WTC11 (cell line): ENCODE measurements at regions not wholly inside any gene's neighbourhood (a gene's known extent, or its start where the extent isn't known, plus 50 kb on each side); places are given as distances from the start of the nearest gene placed in this dataset.

Experiments
- ATAC-seq: fragments of 200-7000 bp; cut with Tn5 transposase; 2 replicates; pipeline ENCODE4 v1.10.0; 2021; ENCODE audit warnings: mild to moderate bottlenecking, moderate library complexity
- CTCF ChIA-PET: fragments of 300-600 bp; sonication (Branson Sonifier 250); formaldehyde crosslinking; loops from one replicate; lab custom pipeline; 2021; ENCODE audit warnings: antibody characterized with exemption; lab: Charles Lee
- POLR2A ChIA-PET: fragments of 350-600 bp; sonication (Branson Sonifier 250); formaldehyde crosslinking; loops from one replicate; lab custom pipeline; 2021; ENCODE audit warnings: antibody characterized with exemption; lab: Charles Lee
- DNase-seq: peaks from one replicate; pipeline ENCODE4 v3.0.0; 2021; ENCODE audit warnings: low spot score
- H3K27ac Mint-ChIP-seq: 2 replicates; pipeline ENCODE4 v1.8.0; 2021; ENCODE audit warnings: mixed read lengths
- H3K27me3 Mint-ChIP-seq: 2 replicates; pipeline ENCODE4 v1.8.0; 2021; ENCODE audit warnings: low read depth, mild to moderate bottlenecking, moderate library complexity, mixed read lengths
- H3K36me3 Mint-ChIP-seq: 2 replicates; pipeline ENCODE4 v1.8.0; 2021; ENCODE audit warnings: mixed read lengths
- H3K4me1 Mint-ChIP-seq: 2 replicates; pipeline ENCODE4 v1.8.0; 2022; ENCODE audit warnings: mixed read lengths
- H3K4me3 Mint-ChIP-seq: 2 replicates; pipeline ENCODE4 v1.8.0; 2021; ENCODE audit warnings: mild to moderate bottlenecking, moderate library complexity, mixed read lengths
- H3K9me3 Mint-ChIP-seq: 2 replicates; pipeline ENCODE4 v1.8.0; 2021; ENCODE audit warnings: mixed read lengths
- ATF3 ChIP-seq: sonication (generic); formaldehyde crosslinking; conservative IDR thresholded peaks from 2 replicates; pipeline ENCODE4 v1.8.1; 2022; ENCODE audit warnings: mild to moderate bottlenecking, missing genetic modification reagents
- CDX4 ChIP-seq: fragments of 250-450 bp; sonication (Bioruptor Pico); IDR thresholded peaks from 2 replicates; pipeline ENCODE4 v1.9.0; 2021; ENCODE audit warnings: moderate library complexity, mild to moderate bottlenecking, inconsistent platforms, borderline replicate concordance
- CTCF ChIP-seq: fragments of 200-600 bp; IDR thresholded peaks from 2 replicates; pipeline ENCODE4 v1.8.0; 2022; ENCODE audit warnings: antibody characterized with exemption
- E2F5 ChIP-seq: sonication (generic); formaldehyde crosslinking; IDR thresholded peaks from 2 replicates; pipeline ENCODE4 v1.8.1; 2022; ENCODE audit warnings: mild to moderate bottlenecking, moderate library complexity, missing genetic modification reagents
- ELF4 ChIP-seq: sonication (generic); formaldehyde crosslinking; IDR thresholded peaks from 2 replicates; pipeline ENCODE4 v1.8.1; 2022; ENCODE audit warnings: low read depth, mild to moderate bottlenecking, moderate library complexity, missing genetic modification reagents
- FOXK1 ChIP-seq: sonication (generic); formaldehyde crosslinking; IDR thresholded peaks from 2 replicates; pipeline ENCODE4 v1.8.0; 2022; ENCODE audit warnings: mild to moderate bottlenecking, moderate library complexity, missing genetic modification reagents
- HMGXB4 ChIP-seq: sonication (generic); formaldehyde crosslinking; IDR thresholded peaks from 2 replicates; pipeline ENCODE4 v1.8.1; 2023; ENCODE audit warnings: mild to moderate bottlenecking, moderate library complexity, missing genetic modification reagents
- JAZF1 ChIP-seq: fragments of 250-450 bp; sonication (Bioruptor Pico); IDR thresholded peaks from 2 replicates; pipeline ENCODE4 v1.9.0; 2021; ENCODE audit warnings: moderate library complexity, mild to moderate bottlenecking, inconsistent platforms
- NFATC4 ChIP-seq: fragments of 250-450 bp; sonication (Bioruptor Pico); IDR thresholded peaks from 2 replicates; pipeline ENCODE4 v1.9.0; 2021; ENCODE audit warnings: mild to moderate bottlenecking
- NFYB ChIP-seq: sonication (generic); formaldehyde crosslinking; conservative IDR thresholded peaks from 2 replicates; pipeline ENCODE4 v1.8.0; 2022; ENCODE audit warnings: low read depth, missing genetic modification reagents
- PRDM15 ChIP-seq: sonication (generic); formaldehyde crosslinking; IDR thresholded peaks from 2 replicates; pipeline ENCODE4 v1.8.0; 2022; ENCODE audit warnings: missing genetic modification reagents
- SP1 ChIP-seq: sonication (generic); formaldehyde crosslinking; conservative IDR thresholded peaks from 2 replicates; pipeline ENCODE4 v1.8.1; 2022; ENCODE audit warnings: missing genetic modification reagents
- STAT6 ChIP-seq: sonication (generic); formaldehyde crosslinking; conservative IDR thresholded peaks from 2 replicates; pipeline ENCODE4 v1.8.1; 2023; ENCODE audit warnings: mild to moderate bottlenecking, low read depth, missing genetic modification reagents, moderate library complexity
- ZNF263 ChIP-seq: sonication (generic); formaldehyde crosslinking; IDR thresholded peaks from 2 replicates; pipeline ENCODE4 v1.8.1; 2022; ENCODE audit warnings: low read depth, mild to moderate bottlenecking, moderate library complexity, missing genetic modification reagents
- ZNF317 ChIP-seq: sonication (generic); formaldehyde crosslinking; IDR thresholded peaks from 2 replicates; pipeline ENCODE4 v1.8.1; 2023; ENCODE audit warnings: low read depth, mild to moderate bottlenecking, moderate library complexity, missing genetic modification reagents, borderline replicate concordance
- ZNF423 ChIP-seq: fragments of 250-450 bp; sonication (Bioruptor Pico); IDR thresholded peaks from 2 replicates; pipeline ENCODE4 v2.1.2; 2022; ENCODE audit warnings: mild to moderate bottlenecking, moderate library complexity

- no peak for ATAC-seq
- ChIA-PET CTCF (no interaction called here), POLR2A (no interaction called here)
- TF ChIP-seq CDX4 (CRISPR knock-in tag) (no peak), ELF4 (CRISPR knock-in tag) (no peak), STAT6 (no peak), CTCF (no peak), FOXK1 (CRISPR knock-in tag) (no peak), NFYB (CRISPR knock-in tag) (no peak), ZNF317 (CRISPR knock-in tag) (no peak)
- Mint-ChIP-seq H3K27ac (no peak overlapping the region), H3K4me1 (no peaks in the 10 kb centered on the region), H3K27me3 (no peaks in the 10 kb centered on the region), H3K36me3 (no peaks in the 10 kb centered on the region), H3K9me3 (no peaks in the 10 kb centered on the region), H3K4me3 (no peak overlapping the region)
- no peak for DNase-seq
Measured at GRCh38 chr15:91599261-91599660, 254.2 kb upstream of the SLCO3A1 start.

- Mint-ChIP-seq H3K4me3 (no peak overlapping the region), H3K36me3 (no peaks in the 10 kb centered on the region), H3K27me3 (no peaks in the 10 kb centered on the region), H3K9me3 (no peaks in the 10 kb centered on the region), H3K27ac (no peak overlapping the region), H3K4me1 (no peaks in the 10 kb centered on the region)
- ATAC-seq: no peak
- TF ChIP-seq SP1 (CRISPR knock-in tag) (no peak), ZNF317 (CRISPR knock-in tag) (no peak), ATF3 (no peak), ZNF423 (CRISPR knock-in tag) (no peak), ZNF263 (CRISPR knock-in tag) (no peak), HMGXB4 (CRISPR knock-in tag) (no peak), PRDM15 (no peak), NFATC4 (CRISPR knock-in tag) (no peak), JAZF1 (CRISPR knock-in tag) (no peak), E2F5 (CRISPR knock-in tag) (no peak)
- CTCF ChIA-PET: interaction anchor here (1.4 kb wide), 1 partner anchor 103 kb away, joined by 4 read pairs; no protein-coding TSS in a partner anchor
- no peak for DNase-seq
- POLR2A ChIA-PET: no interaction called here
Measured at GRCh38 chr15:91603384-91604080, 250.0 kb upstream of the SLCO3A1 start.
